Esophagus squamous epithelium (tissue), 5 donors: ENCODE measurements at regions not wholly inside any gene's neighbourhood (a gene's known extent, or its start where the extent isn't known, plus 50 kb on each side); places are given as distances from the start of the nearest gene placed in this dataset.
A peak's percentile ranks its signal among the peaks of the same experiment; 100 is the strongest.

ENCODE experiments used
- DNase-seq: peaks from one replicate; lab custom pipeline; 2025; lab: John Stamatoyannopoulos, UW
- H3K27ac ChIP-seq, 4 donors: fragments of 200-600 bp; sonication (generic); one replicate each; pipeline ENCODE4 v1.5.1; 2016 to 2019; ENCODE audit warnings: mild to moderate bottlenecking in 1 of 4
- H3K27me3 ChIP-seq, 4 donors: fragments of 200-600 bp; sonication (generic); 1 replicate in 3 of 4; 2 replicates in 1 of 4; pipeline versions ENCODE4 v1.5.1 to v1.6.0; 2017 to 2021; ENCODE audit warnings: antibody characterized with exemption in 1 of 4
- H3K36me3 ChIP-seq, 3 donors: fragments of 200-600 bp; sonication (generic); one replicate each; pipeline ENCODE4 v1.5.1; 2016 to 2019
- H3K4me1 ChIP-seq, 3 donors: fragments of 200-600 bp; sonication (generic); one replicate each; pipeline ENCODE4 v1.5.1; 2017 to 2019
- H3K4me3 ChIP-seq, 4 donors: fragments of 200-600 bp; sonication (generic); 1 replicate in 3 of 4; 2 replicates in 1 of 4; pipeline ENCODE4 v1.5.1; 2016 to 2019; ENCODE audit warnings: mild to moderate bottlenecking in 2 of 4, moderate library complexity in 1 of 4
- H3K9me3 ChIP-seq, 3 donors: fragments of 200-600 bp; sonication (generic); one replicate each; pipeline ENCODE4 v1.5.1; 2016 to 2019
- CTCF ChIP-seq, 6 experiments: fragments of 450-650 bp in 4 of 6; fragments of 200-600 bp in 2 of 6; sonication (generic) in 2 of 6; IDR thresholded peaks; one replicate each; pipeline ENCODE4 v1.5.1; 2016 to 2019; ENCODE audit warnings: antibody characterized with exemption in 6 of 6, mild to moderate bottlenecking in 4 of 6, moderate library complexity in 4 of 6
- POLR2A ChIP-seq, 4 donors: fragments of 450-650 bp; IDR thresholded peaks; one replicate each; pipeline ENCODE4 v1.6.1; 2017; ENCODE audit warnings: antibody characterized with exemption in 4 of 4, mild to moderate bottlenecking in 4 of 4, moderate library complexity in 3 of 4
- WGBS, 2 donors: methylation state at CpG; one replicate each; pipeline ENCODE4 v1.1.5; 2018; 5-methylcytosine and 5-hydroxymethylcytosine counted together
- intact Hi-C: fragments of 100-400 bp; cut with DNase I; formaldehyde crosslinking; loops from one replicate; pipeline ENCODE4 v1.15.0; 2022
- donor health status: DM: yes; HTN: yes; CAD: no.

- Histone ChIP-seq H3K4me1 (no peaks in the 10 kb centered on the region), H3K27ac (no peak overlapping the region), H3K36me3 (no peaks in the 10 kb centered on the region), H3K4me3 (no peak overlapping the region), H3K9me3 (no peaks in the 10 kb centered on the region), H3K27me3 (no peaks in the 10 kb centered on the region)
- intact Hi-C loops = no loop called here
- TF ChIP-seq POLR2A (IDR thresholded peaks at IDR 0.05) = no peak
- no peak for TF ChIP-seq CTCF (IDR thresholded peaks at IDR 0.05)
- 82 to 100% methylated on average over 1 of the region's 1 CpG for WGBS, 2 donors
- no peak for DNase-seq
Measured at GRCh38 chr7:81272176-81272575, 353.3 kb upstream of the SEMA3C start.

GRCh38 chr7:81268551-81268950 is 349.7 kb upstream of the SEMA3C start:
- Histone ChIP-seq H3K27me3 (no peaks in the 10 kb centered on the region), H3K36me3 (no peaks in the 10 kb centered on the region), H3K9me3 (peaks cover 0 to 4% (median 0%) of the 10 kb centered on the region in 3 donors), H3K4me3 (no peak overlapping the region), H3K4me1 (no peaks in the 10 kb centered on the region), H3K27ac (no peak overlapping the region)
- no peak for DNase-seq
- TF ChIP-seq CTCF (IDR thresholded peaks at IDR 0.05) (no peak), POLR2A (IDR thresholded peaks at IDR 0.05) (no peak)
- 60 to 88% methylated on average over 1 of the region's 1 CpG for WGBS, 2 donors
- intact Hi-C loops = no loop called here

GRCh38 chr7:81267508-81267907 is 348.7 kb upstream of the SEMA3C start:
- no peaks in the 10 kb centered on the region for H3K36me3 ChIP-seq
- WGBS, 2 donors = 28 to 36% methylated on average over 2 of the region's 2 CpGs
- no peaks in the 10 kb centered on the region for H3K4me1 ChIP-seq
- no peaks in the 10 kb centered on the region for H3K27me3 ChIP-seq
- no peak overlapping the region for H3K4me3 ChIP-seq
- TF ChIP-seq CTCF (IDR thresholded peaks at IDR 0.05) (peak in 1 of 6 experiments; percentile 32), POLR2A (IDR thresholded peaks at IDR 0.05) (no peak)
- peaks cover 0 to 4% (median 0%) of the 10 kb centered on the region in 3 donors for H3K9me3 ChIP-seq
- intact Hi-C loops = no loop called here
- DNase-seq = no peak
- no peak overlapping the region for H3K27ac ChIP-seq

GRCh38 chr7:81264116-81264515 is 345.3 kb upstream of the SEMA3C start:
- no peak for DNase-seq
- TF ChIP-seq CTCF (IDR thresholded peaks at IDR 0.05) (no peak), POLR2A (IDR thresholded peaks at IDR 0.05) (no peak)
- Histone ChIP-seq H3K27ac (no peak overlapping the region), H3K4me1 (no peaks in the 10 kb centered on the region), H3K36me3 (no peaks in the 10 kb centered on the region), H3K27me3 (no peaks in the 10 kb centered on the region), H3K4me3 (no peak overlapping the region), H3K9me3 (peaks cover 0 to 6% (median 0%) of the 10 kb centered on the region in 3 donors)
- intact Hi-C loops = no loop called here

GRCh38 chr7:81260152-81260551 is 341.3 kb upstream of the SEMA3C start:
- TF ChIP-seq POLR2A (IDR thresholded peaks at IDR 0.05) (no peak), CTCF (IDR thresholded peaks at IDR 0.05) (no peak)
- Histone ChIP-seq H3K27me3 (no peaks in the 10 kb centered on the region), H3K36me3 (no peaks in the 10 kb centered on the region), H3K9me3 (peaks cover 0 to 3% (median 0%) of the 10 kb centered on the region in 3 donors), H3K27ac (no peak overlapping the region), H3K4me1 (no peaks in the 10 kb centered on the region), H3K4me3 (no peak overlapping the region)
- WGBS, 2 donors = 88 to 89% methylated on average over 2 of the region's 2 CpGs
- intact Hi-C loops = no loop called here
- DNase-seq = no peak
